Liver (tissue), 8 donors: ENCODE measurements at regions not wholly inside any gene's neighbourhood (a gene's known extent, or its start where the extent isn't known, plus 50 kb on each side); places are given as distances from the start of the nearest gene placed in this dataset.
"Not testable (repeated sequence)": the region's sequence is repeated elsewhere in the genome, so short reads cannot be mapped to it uniquely, and the experiment has no call there.

Experiments
- DNase-seq: peaks from one replicate; pipeline ENCODE4 v3.0.0-alpha.2; 2017; ENCODE audit warnings: low spot score
- H3K27ac ChIP-seq, 2 donors: one replicate each; pipeline ENCODE4 v1.7.0; 2013; ENCODE audit warnings: inconsistent platforms in 2 of 2, low read length in 2 of 2, control low read depth in 1 of 2, low read depth in 1 of 2, mild to moderate bottlenecking in 1 of 2
- H3K27me3 ChIP-seq, 4 donors: one replicate each; pipeline versions ENCODE4 v1.6.1 to v1.7.0; 2013; ENCODE audit warnings: low read length in 3 of 4, inconsistent platforms in 1 of 4, mild to moderate bottlenecking in 1 of 4, moderate library complexity in 1 of 4; ENCODE audit not compliant: control insufficient read depth in 4 of 4, insufficient read depth in 4 of 4
- H3K36me3 ChIP-seq, 4 donors: one replicate each; pipeline versions ENCODE4 v1.6.1 to v1.7.0; 2013; ENCODE audit warnings: low read length in 3 of 4, mild to moderate bottlenecking in 3 of 4, low read depth in 1 of 4, moderate library complexity in 1 of 4; ENCODE audit not compliant: control insufficient read depth in 4 of 4, insufficient read depth in 3 of 4
- H3K4me1 ChIP-seq, 4 donors: one replicate each; pipeline versions ENCODE4 v1.6.1 to v1.7.0; 2013; ENCODE audit warnings: low read length in 3 of 4, mild to moderate bottlenecking in 3 of 4, moderate library complexity in 1 of 4; ENCODE audit not compliant: control insufficient read depth in 4 of 4, insufficient read depth in 4 of 4
- H3K4me3 ChIP-seq, 3 donors: one replicate each; pipeline versions ENCODE4 v1.6.1 to v1.7.0; 2013; ENCODE audit warnings: low read length in 3 of 3, control low read depth in 1 of 3, low read depth in 1 of 3, mild to moderate bottlenecking in 1 of 3
- H3K9ac ChIP-seq, 2 donors: one replicate each; pipeline ENCODE4 v1.7.0; 2013; ENCODE audit warnings: low read length in 2 of 2, mild to moderate bottlenecking in 2 of 2, moderate library complexity in 2 of 2, control low read depth in 1 of 2, low read depth in 1 of 2
- H3K9me3 ChIP-seq, 4 donors: one replicate each; pipeline versions ENCODE4 v1.6.1 to v1.7.0; 2013; ENCODE audit warnings: low read length in 3 of 4; ENCODE audit not compliant: control insufficient read depth in 4 of 4
- EGR1 ChIP-seq, 2 donors: IDR thresholded peaks; 2 replicates each; pipeline ENCODE4 v1.6.1; 2016 to 2018; ENCODE audit warnings: antibody characterized with exemption in 2 of 2, low read depth in 2 of 2
- FOXA1 ChIP-seq: IDR thresholded peaks from 2 replicates; pipeline ENCODE4 v1.6.1; 2016; ENCODE audit warnings: antibody characterized with exemption
- FOXA2 ChIP-seq: IDR thresholded peaks from 2 replicates; pipeline ENCODE4 v1.6.1; 2016; ENCODE audit warnings: antibody characterized with exemption
- GABPA ChIP-seq, 2 donors: IDR thresholded peaks in 1 of 2; conservative IDR thresholded peaks in 1 of 2; 2 replicates each; pipeline ENCODE4 v1.6.1; 2016; ENCODE audit warnings: antibody characterized with exemption in 2 of 2, mild to moderate bottlenecking in 1 of 2, moderate library complexity in 1 of 2
- HNF4A ChIP-seq, 2 donors: conservative IDR thresholded peaks; 2 replicates each; pipeline ENCODE4 v1.6.1; 2016; ENCODE audit warnings: antibody characterized with exemption in 2 of 2, mild to moderate bottlenecking in 2 of 2
- RXRA ChIP-seq, 2 donors: IDR thresholded peaks; 2 replicates each; pipeline ENCODE4 v1.6.1; 2017 to 2018; ENCODE audit warnings: antibody characterized with exemption in 2 of 2, mild to moderate bottlenecking in 1 of 2
- TAF1 ChIP-seq: conservative IDR thresholded peaks from 2 replicates; pipeline ENCODE4 v1.6.1; 2016; ENCODE audit warnings: antibody characterized with exemption, mild to moderate bottlenecking
- YY1 ChIP-seq: IDR thresholded peaks from 2 replicates; pipeline ENCODE4 v1.6.1; 2016; ENCODE audit warnings: antibody characterized with exemption, mild to moderate bottlenecking
- WGBS: extraction: QIAGEN DNeasy Blood & Tissue Kit; methylation state at CpG from one replicate; pipeline ENCODE4 v1.1.7; 2013; 5-methylcytosine and 5-hydroxymethylcytosine counted together
- TF ChIP-seq, protein P1 (sequence below): IDR thresholded peaks from 2 replicates; pipeline ENCODE4 v1.6.1; 2016; ENCODE audit warnings: antibody characterized with exemption
- TF ChIP-seq, protein P2 (sequence below): fragments of 150-350 bp; IDR thresholded peaks from 2 replicates; pipeline ENCODE4 v1.5.1; 2017; ENCODE audit warnings: improper control_type of control experiment, low read depth, low read length; ENCODE audit not compliant: missing input control
- TF ChIP-seq, protein P3 (sequence below): IDR thresholded peaks from 2 replicates; pipeline ENCODE4 v1.6.1; 2016; ENCODE audit warnings: antibody characterized with exemption, mild to moderate bottlenecking
- TF ChIP-seq, protein P4 (sequence below): IDR thresholded peaks from 2 replicates; pipeline ENCODE4 v1.6.1; 2016; ENCODE audit warnings: antibody characterized with exemption
- TF ChIP-seq, protein P5 (sequence below): IDR thresholded peaks from 2 replicates; pipeline ENCODE4 v1.6.1; 2016; ENCODE audit warnings: antibody characterized with exemption
- donor health status: healthy.
- donor health status: healthy.
- donor health status: healthy.
- donor health status: healthy.
- donor health status: healthy.

DNA sequence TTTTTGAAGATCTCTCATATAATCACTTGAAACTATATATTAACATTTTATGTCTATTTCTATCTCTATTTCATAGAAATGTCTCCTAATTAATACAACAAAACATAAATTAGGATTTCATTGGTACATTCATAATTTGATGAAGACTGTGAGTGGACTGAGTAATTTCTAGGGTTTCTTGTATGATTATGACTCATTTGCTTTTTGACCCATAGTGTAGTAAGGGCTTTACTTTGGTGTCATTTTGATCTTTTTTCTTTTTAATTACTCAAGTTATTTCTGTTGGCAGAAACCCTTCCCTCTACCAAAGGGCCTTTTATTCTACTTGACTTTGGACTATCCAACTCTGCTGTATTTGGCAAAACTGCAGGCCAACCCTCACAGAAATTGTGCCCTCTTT, 207.9 kb upstream of the MAGEB16 start:
- no peaks in the 10 kb centered on the region for H3K36me3 ChIP-seq
- H3K9me3 ChIP-seq = no peaks in the 10 kb centered on the region
- no peak overlapping the region for H3K27ac ChIP-seq
- no peaks in the 10 kb centered on the region for H3K27me3 ChIP-seq
- no peak for DNase-seq
- H3K4me3 ChIP-seq = no peak overlapping the region
- no peaks in the 10 kb centered on the region for H3K4me1 ChIP-seq
- TF ChIP-seq GABPA (IDR thresholded peaks at IDR 0.05 in 1 of 2, conservative IDR thresholded peaks at IDR 0.05 in 1 of 2) (no peak), FOXA1 (no peak), TAF1 (no peak), RXRA (IDR thresholded peaks at IDR 0.05) (no peak), EGR1 (IDR thresholded peaks at IDR 0.05; ENCODE audit: low read depth in 2 of 2) (no peak), FOXA2 (no peak), YY1 (no peak)
- TF ChIP-seq, protein P1, sequence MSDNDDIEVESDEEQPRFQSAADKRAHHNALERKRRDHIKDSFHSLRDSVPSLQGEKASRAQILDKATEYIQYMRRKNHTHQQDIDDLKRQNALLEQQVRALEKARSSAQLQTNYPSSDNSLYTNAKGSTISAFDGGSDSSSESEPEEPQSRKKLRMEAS = no peak
- TF ChIP-seq, protein P2, sequence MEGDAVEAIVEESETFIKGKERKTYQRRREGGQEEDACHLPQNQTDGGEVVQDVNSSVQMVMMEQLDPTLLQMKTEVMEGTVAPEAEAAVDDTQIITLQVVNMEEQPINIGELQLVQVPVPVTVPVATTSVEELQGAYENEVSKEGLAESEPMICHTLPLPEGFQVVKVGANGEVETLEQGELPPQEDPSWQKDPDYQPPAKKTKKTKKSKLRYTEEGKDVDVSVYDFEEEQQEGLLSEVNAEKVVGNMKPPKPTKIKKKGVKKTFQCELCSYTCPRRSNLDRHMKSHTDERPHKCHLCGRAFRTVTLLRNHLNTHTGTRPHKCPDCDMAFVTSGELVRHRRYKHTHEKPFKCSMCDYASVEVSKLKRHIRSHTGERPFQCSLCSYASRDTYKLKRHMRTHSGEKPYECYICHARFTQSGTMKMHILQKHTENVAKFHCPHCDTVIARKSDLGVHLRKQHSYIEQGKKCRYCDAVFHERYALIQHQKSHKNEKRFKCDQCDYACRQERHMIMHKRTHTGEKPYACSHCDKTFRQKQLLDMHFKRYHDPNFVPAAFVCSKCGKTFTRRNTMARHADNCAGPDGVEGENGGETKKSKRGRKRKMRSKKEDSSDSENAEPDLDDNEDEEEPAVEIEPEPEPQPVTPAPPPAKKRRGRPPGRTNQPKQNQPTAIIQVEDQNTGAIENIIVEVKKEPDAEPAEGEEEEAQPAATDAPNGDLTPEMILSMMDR = no peak
- TF ChIP-seq, protein P3, sequence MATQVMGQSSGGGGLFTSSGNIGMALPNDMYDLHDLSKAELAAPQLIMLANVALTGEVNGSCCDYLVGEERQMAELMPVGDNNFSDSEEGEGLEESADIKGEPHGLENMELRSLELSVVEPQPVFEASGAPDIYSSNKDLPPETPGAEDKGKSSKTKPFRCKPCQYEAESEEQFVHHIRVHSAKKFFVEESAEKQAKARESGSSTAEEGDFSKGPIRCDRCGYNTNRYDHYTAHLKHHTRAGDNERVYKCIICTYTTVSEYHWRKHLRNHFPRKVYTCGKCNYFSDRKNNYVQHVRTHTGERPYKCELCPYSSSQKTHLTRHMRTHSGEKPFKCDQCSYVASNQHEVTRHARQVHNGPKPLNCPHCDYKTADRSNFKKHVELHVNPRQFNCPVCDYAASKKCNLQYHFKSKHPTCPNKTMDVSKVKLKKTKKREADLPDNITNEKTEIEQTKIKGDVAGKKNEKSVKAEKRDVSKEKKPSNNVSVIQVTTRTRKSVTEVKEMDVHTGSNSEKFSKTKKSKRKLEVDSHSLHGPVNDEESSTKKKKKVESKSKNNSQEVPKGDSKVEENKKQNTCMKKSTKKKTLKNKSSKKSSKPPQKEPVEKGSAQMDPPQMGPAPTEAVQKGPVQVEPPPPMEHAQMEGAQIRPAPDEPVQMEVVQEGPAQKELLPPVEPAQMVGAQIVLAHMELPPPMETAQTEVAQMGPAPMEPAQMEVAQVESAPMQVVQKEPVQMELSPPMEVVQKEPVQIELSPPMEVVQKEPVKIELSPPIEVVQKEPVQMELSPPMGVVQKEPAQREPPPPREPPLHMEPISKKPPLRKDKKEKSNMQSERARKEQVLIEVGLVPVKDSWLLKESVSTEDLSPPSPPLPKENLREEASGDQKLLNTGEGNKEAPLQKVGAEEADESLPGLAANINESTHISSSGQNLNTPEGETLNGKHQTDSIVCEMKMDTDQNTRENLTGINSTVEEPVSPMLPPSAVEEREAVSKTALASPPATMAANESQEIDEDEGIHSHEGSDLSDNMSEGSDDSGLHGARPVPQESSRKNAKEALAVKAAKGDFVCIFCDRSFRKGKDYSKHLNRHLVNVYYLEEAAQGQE = no peak
- no peak overlapping the region for H3K9ac ChIP-seq

DNA sequence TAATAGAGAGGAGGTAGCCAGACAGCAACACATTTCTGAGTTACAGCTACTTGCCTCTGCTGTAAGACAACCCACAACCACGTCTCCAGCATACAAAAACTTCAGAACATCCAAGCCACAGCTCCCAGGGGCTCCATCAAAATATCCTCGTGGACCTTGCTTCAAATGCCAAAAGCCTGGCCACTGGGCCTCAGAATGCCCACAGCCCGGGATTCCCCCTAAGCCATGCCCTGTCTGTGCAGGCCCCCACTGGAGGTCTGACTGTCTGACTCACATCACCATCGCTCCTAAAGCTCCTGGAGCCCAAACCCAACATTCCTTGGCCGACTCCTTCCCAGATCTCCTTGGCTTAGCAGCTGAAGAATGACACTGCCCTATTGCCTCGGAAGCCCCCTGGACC, 186.6 kb upstream of the MAGEB16 start:
- not testable (repeated sequence) for H3K4me3 ChIP-seq, H3K36me3 ChIP-seq, DNase-seq, H3K4me1 ChIP-seq, H3K9me3 ChIP-seq, H3K27me3 ChIP-seq, H3K9ac ChIP-seq, H3K27ac ChIP-seq
- WGBS = 71% methylated on average over 6 of the region's 6 CpGs

DNA sequence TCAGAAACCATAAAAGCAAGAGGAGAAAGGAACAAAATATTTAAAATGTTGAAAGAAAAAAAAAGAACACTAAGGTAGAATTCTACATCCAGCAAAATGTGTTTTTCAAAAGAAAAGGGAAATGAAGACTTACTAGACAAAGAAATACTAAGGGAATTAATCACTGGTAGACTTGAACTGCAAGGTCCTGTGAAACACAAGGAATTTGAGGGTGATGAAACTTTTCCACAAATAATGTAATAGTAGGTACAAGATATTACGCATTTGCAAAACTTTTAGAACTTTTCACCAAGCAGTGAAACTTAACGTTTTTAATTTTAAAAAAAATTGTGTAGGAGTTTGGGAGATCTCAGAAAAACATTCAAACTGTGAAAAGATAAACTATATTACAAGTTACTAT, 180.3 kb upstream of the MAGEB16 start:
- TF ChIP-seq GABPA (IDR thresholded peaks at IDR 0.05 in 1 of 2, conservative IDR thresholded peaks at IDR 0.05 in 1 of 2) (no peak), RXRA (IDR thresholded peaks at IDR 0.05) (no peak), TAF1 (no peak), FOXA1 (no peak), HNF4A (conservative IDR thresholded peaks at IDR 0.05) (no peak), YY1 (no peak)
- TF ChIP-seq, protein P4, sequence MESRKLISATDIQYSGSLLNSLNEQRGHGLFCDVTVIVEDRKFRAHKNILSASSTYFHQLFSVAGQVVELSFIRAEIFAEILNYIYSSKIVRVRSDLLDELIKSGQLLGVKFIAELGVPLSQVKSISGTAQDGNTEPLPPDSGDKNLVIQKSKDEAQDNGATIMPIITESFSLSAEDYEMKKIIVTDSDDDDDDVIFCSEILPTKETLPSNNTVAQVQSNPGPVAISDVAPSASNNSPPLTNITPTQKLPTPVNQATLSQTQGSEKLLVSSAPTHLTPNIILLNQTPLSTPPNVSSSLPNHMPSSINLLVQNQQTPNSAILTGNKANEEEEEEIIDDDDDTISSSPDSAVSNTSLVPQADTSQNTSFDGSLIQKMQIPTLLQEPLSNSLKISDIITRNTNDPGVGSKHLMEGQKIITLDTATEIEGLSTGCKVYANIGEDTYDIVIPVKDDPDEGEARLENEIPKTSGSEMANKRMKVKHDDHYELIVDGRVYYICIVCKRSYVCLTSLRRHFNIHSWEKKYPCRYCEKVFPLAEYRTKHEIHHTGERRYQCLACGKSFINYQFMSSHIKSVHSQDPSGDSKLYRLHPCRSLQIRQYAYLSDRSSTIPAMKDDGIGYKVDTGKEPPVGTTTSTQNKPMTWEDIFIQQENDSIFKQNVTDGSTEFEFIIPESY = no peak
- TF ChIP-seq, protein P1 = no peak
- TF ChIP-seq, protein P5, sequence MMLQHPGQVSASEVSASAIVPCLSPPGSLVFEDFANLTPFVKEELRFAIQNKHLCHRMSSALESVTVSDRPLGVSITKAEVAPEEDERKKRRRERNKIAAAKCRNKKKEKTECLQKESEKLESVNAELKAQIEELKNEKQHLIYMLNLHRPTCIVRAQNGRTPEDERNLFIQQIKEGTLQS = no peak
- DNase-seq = no peak
- H3K4me1 ChIP-seq = no peaks in the 10 kb centered on the region
- H3K9ac ChIP-seq = no peak overlapping the region
- WGBS = 66% methylated on average over 2 of the region's 2 CpGs
- H3K4me3 ChIP-seq = no peak overlapping the region
- H3K27me3 ChIP-seq = no peaks in the 10 kb centered on the region
- no peaks in the 10 kb centered on the region for H3K36me3 ChIP-seq
- H3K27ac ChIP-seq = no peak overlapping the region
- peaks cover 0 to 3% (median under 1%) of the 10 kb centered on the region in 4 donors for H3K9me3 ChIP-seq
